GM23338 (cell line): ENCODE measurements at regions not wholly inside any gene's neighbourhood (a gene's known extent, or its start where the extent isn't known, plus 50 kb on each side); places are given as distances from the start of the nearest gene placed in this dataset.

ENCODE experiments used
- ATAC-seq: fragments of 200-7000 bp; cut with Tn5 transposase; 3 replicates; pipeline ENCODE4 v1.9.1; 2020
- DNase-seq: peaks from one replicate; pipeline ENCODE4 v3.0.0-alpha.2; 2015; ENCODE audit warnings: low spot score
- H2AFZ ChIP-seq: fragments of 200-600 bp; sonication (generic); 2 replicates; pipeline ENCODE4 v1.8.0; 2016; ENCODE audit warnings: antibody characterized with exemption, mild to moderate bottlenecking, moderate library complexity
- H3F3A ChIP-seq: fragments of 200-600 bp; sonication (generic); replicated peaks from 2 replicates; pipeline ENCODE4 v1.8.0; 2017; ENCODE audit warnings: antibody characterized with exemption, mixed run types, low read depth
- H3K27ac ChIP-seq: fragments of 200-600 bp; sonication (generic); 2 replicates; pipeline ENCODE4 v1.6.1; 2016; ENCODE audit warnings: low read depth
- H3K27me3 ChIP-seq: fragments of 200-600 bp; sonication (generic); 2 replicates; pipeline ENCODE4 v1.8.0; 2016; ENCODE audit warnings: mild to moderate bottlenecking, mixed run types, moderate library complexity; ENCODE audit not compliant: insufficient read depth
- H3K36me3 ChIP-seq: fragments of 200-600 bp; sonication (generic); 2 replicates; pipeline ENCODE4 v1.8.0; 2016; ENCODE audit warnings: mild to moderate bottlenecking; ENCODE audit not compliant: insufficient read depth
- H3K4me1 ChIP-seq: fragments of 200-600 bp; sonication (generic); 2 replicates; pipeline ENCODE4 v1.8.0; 2016; ENCODE audit warnings: mild to moderate bottlenecking, moderate library complexity; ENCODE audit not compliant: insufficient read depth
- H3K4me2 ChIP-seq: fragments of 200-600 bp; sonication (generic); 2 replicates; pipeline ENCODE4 v1.7.1; 2017; ENCODE audit warnings: mixed run types
- H3K4me3 ChIP-seq: fragments of 200-600 bp; sonication (generic); 2 replicates; pipeline ENCODE4 v1.6.1; 2016; ENCODE audit warnings: mixed run types
- H3K79me2 ChIP-seq: fragments of 200-600 bp; sonication (generic); replicated peaks from 2 replicates; pipeline ENCODE4 v1.8.0; 2017; ENCODE audit warnings: mild to moderate bottlenecking; ENCODE audit not compliant: insufficient read depth
- H3K9me2 ChIP-seq: fragments of 200-600 bp; sonication (generic); 2 replicates; pipeline ENCODE4 v1.8.0; 2017; ENCODE audit not compliant: insufficient read depth
- H4K20me1 ChIP-seq: fragments of 200-600 bp; sonication (generic); replicated peaks from 2 replicates; pipeline ENCODE4 v1.8.0; 2017; ENCODE audit warnings: mild to moderate bottlenecking; ENCODE audit not compliant: insufficient read depth
- H3K27ac Mint-ChIP-seq: 2 replicates; pipeline ENCODE4 v1.8.0; 2020; ENCODE audit warnings: inconsistent platforms, mild to moderate bottlenecking, moderate library complexity, mixed read lengths
- H3K27me3 Mint-ChIP-seq: 3 replicates; pipeline ENCODE4 v1.8.0; 2022; ENCODE audit warnings: low read depth, mild to moderate bottlenecking, moderate library complexity, mixed read lengths, inconsistent platforms; ENCODE audit not compliant: insufficient read depth, poor library complexity
- H3K36me3 Mint-ChIP-seq: 3 replicates; pipeline ENCODE4 v1.8.0; 2021; ENCODE audit warnings: low read depth, mild to moderate bottlenecking, inconsistent platforms, moderate library complexity, mixed read lengths
- H3K4me1 Mint-ChIP-seq: 3 replicates; pipeline ENCODE4 v1.8.0; 2020; ENCODE audit warnings: mild to moderate bottlenecking, inconsistent platforms, mixed read lengths
- H3K4me3 Mint-ChIP-seq: 3 replicates; pipeline ENCODE4 v1.8.0; 2021; ENCODE audit warnings: moderate library complexity, mild to moderate bottlenecking, inconsistent platforms, mixed read lengths
- H3K9me3 Mint-ChIP-seq: 3 replicates; pipeline ENCODE4 v1.8.0; 2020; ENCODE audit warnings: moderate library complexity, mild to moderate bottlenecking, inconsistent platforms, mixed read lengths
- CREB1 ChIP-seq: fragments of 250-450 bp; sonication (Bioruptor Pico); IDR thresholded peaks from 2 replicates; pipeline ENCODE4 v1.5.0; 2020; ENCODE audit warnings: low read depth, mild to moderate bottlenecking, moderate library complexity
- CTCF ChIP-seq, 2 experiments: fragments of 200-600 bp in 1 of 2; sonication (generic) in 1 of 2; conservative IDR thresholded peaks; 2 replicates each; pipeline versions ENCODE4 v1.5.1 to v1.6.1; 2016 to 2017; ENCODE audit warnings: antibody characterized with exemption in 2 of 2, low read depth in 2 of 2, mild to moderate bottlenecking in 2 of 2, moderate library complexity in 1 of 2
- ETS1 ChIP-seq: IDR thresholded peaks from 2 replicates; pipeline ENCODE4 v1.6.1; 2016; ENCODE audit warnings: antibody characterized with exemption
- EZH2phosphoT487 ChIP-seq: fragments of 200-600 bp; sonication (generic); IDR thresholded peaks from one replicate; pipeline ENCODE4 v1.8.1; 2018; ENCODE audit warnings: antibody characterized with exemption; ENCODE audit not compliant: unreplicated experiment
- JUNB ChIP-seq: IDR thresholded peaks from one replicate; pipeline ENCODE4 v1.6.1; 2016; ENCODE audit warnings: antibody characterized with exemption; ENCODE audit not compliant: unreplicated experiment
- NANOG ChIP-seq: IDR thresholded peaks from 2 replicates; pipeline ENCODE4 v1.6.1; 2016; ENCODE audit warnings: antibody characterized with exemption, borderline replicate concordance
- POLR2AphosphoS5 ChIP-seq: IDR thresholded peaks from 2 replicates; pipeline ENCODE4 v1.6.1; 2016; ENCODE audit warnings: antibody characterized with exemption, low read depth
- REST ChIP-seq: IDR thresholded peaks from one replicate; pipeline ENCODE4 v1.6.1; 2018; ENCODE audit warnings: antibody characterized with exemption; ENCODE audit not compliant: unreplicated experiment
- STAT1 ChIP-seq: IDR thresholded peaks from one replicate; pipeline ENCODE4 v1.6.1; 2016; ENCODE audit warnings: antibody characterized with exemption; ENCODE audit not compliant: unreplicated experiment
- ZNF331 ChIP-seq: fragments of 250-450 bp; sonication (Bioruptor Pico); IDR thresholded peaks from 2 replicates; pipeline ENCODE4 v1.5.0; 2020; ENCODE audit warnings: low read depth, mild to moderate bottlenecking, moderate library complexity

GRCh38 chr1:219536038-219536437 is 76.9 kb downstream of the ZC3H11B start:
- no peaks in the 10 kb centered on the region for H3K36me3 ChIP-seq
- no peak overlapping the region for H3K4me2 ChIP-seq
- no peaks in the 10 kb centered on the region for H3K36me3 Mint-ChIP-seq
- no peak overlapping the region for H3K4me3 ChIP-seq
- H3K9me3 Mint-ChIP-seq: no peaks in the 10 kb centered on the region
- no peaks in the 10 kb centered on the region for H3K27me3 Mint-ChIP-seq
- no peaks in the 10 kb centered on the region for H3K79me2 ChIP-seq
- ATAC-seq (no peak), DNase-seq (no peak)
- no peak overlapping the region for H2AFZ ChIP-seq
- no peaks in the 10 kb centered on the region for H3K27me3 ChIP-seq
- H3K4me3 Mint-ChIP-seq: no peak overlapping the region
- H3K4me1 Mint-ChIP-seq: peaks cover 4% of the 10 kb centered on the region; the same call in 2 of the 3 replicates
- H4K20me1 ChIP-seq: no peaks in the 10 kb centered on the region
- TF ChIP-seq POLR2AphosphoS5 (no peak), NANOG (no peak), EZH2phosphoT487 (no peak), REST (no peak), CREB1 (CRISPR knock-in tag) (no peak), ETS1 (no peak), JUNB (no peak), STAT1 (no peak)
- no peaks in the 10 kb centered on the region for H3K9me2 ChIP-seq
- H3K27ac ChIP-seq: no peak overlapping the region
- H3F3A ChIP-seq: no peaks in the 10 kb centered on the region
- no peak overlapping the region for H3K27ac Mint-ChIP-seq
- H3K4me1 ChIP-seq: peaks cover 6% of the 10 kb centered on the region

- Mint-ChIP-seq H3K4me1 (peaks cover 4% of the 10 kb centered on the region; the same call in 2 of the 3 replicates), H3K27ac (no peak overlapping the region), H3K9me3 (no peaks in the 10 kb centered on the region), H3K4me3 (no peak overlapping the region), H3K27me3 (no peaks in the 10 kb centered on the region), H3K36me3 (no peaks in the 10 kb centered on the region)
- no peak overlapping the region for H3K4me3 ChIP-seq
- no peaks in the 10 kb centered on the region for H3F3A ChIP-seq
- no peak overlapping the region for H3K27ac ChIP-seq
- peaks cover 6% of the 10 kb centered on the region; the same call in 1 of the 2 replicates for H3K4me1 ChIP-seq
- ATAC-seq (no peak), DNase-seq (no peak)
- H4K20me1 ChIP-seq: no peaks in the 10 kb centered on the region
- no peaks in the 10 kb centered on the region for H3K79me2 ChIP-seq
- H3K27me3 ChIP-seq: no peaks in the 10 kb centered on the region
- H2AFZ ChIP-seq: no peak overlapping the region
- H3K4me2 ChIP-seq: no peak overlapping the region
- no peaks in the 10 kb centered on the region for H3K36me3 ChIP-seq
- H3K9me2 ChIP-seq: no peaks in the 10 kb centered on the region; the same call in 1 of the 2 replicates
- TF ChIP-seq EZH2phosphoT487 (no peak), JUNB (no peak), ZNF331 (no peak), REST (no peak), POLR2AphosphoS5 (no peak), CTCF (conservative IDR thresholded peaks at IDR 0.05; ENCODE audit: low read depth in 2 of 2) (no peak), ETS1 (no peak)
Observed at GRCh38 chr1:219534991-219535390, 77.9 kb downstream of the ZC3H11B start.
